GM23248 (cell line): ENCODE measurements at regions not wholly inside any gene's neighbourhood (a gene's known extent, or its start where the extent isn't known, plus 50 kb on each side); places are given as distances from the start of the nearest gene placed in this dataset.

Experiments used
- DNase-seq: peaks from one replicate; pipeline ENCODE4 v3.0.0-alpha.2; 2015
- H2AFZ ChIP-seq: fragments of 200-600 bp; sonication (generic); 2 replicates; pipeline ENCODE4 v1.6.1; 2016; ENCODE audit warnings: antibody characterized with exemption
- H3F3A ChIP-seq: fragments of 200-600 bp; sonication (generic); 2 replicates; pipeline ENCODE4 v1.6.1; 2016; ENCODE audit warnings: mild to moderate bottlenecking, antibody characterized with exemption, mixed run types; ENCODE audit not compliant: insufficient read depth
- H3K27ac ChIP-seq: fragments of 200-600 bp; sonication (generic); 2 replicates; pipeline ENCODE4 v1.5.1; 2016; ENCODE audit warnings: mild to moderate bottlenecking
- H3K27me3 ChIP-seq: fragments of 200-600 bp; sonication (generic); replicated peaks from 2 replicates; pipeline ENCODE4 v1.6.1; 2016; ENCODE audit warnings: mild to moderate bottlenecking; ENCODE audit not compliant: insufficient read depth
- H3K36me3 ChIP-seq: fragments of 200-600 bp; sonication (generic); 2 replicates; pipeline ENCODE4 v1.6.1; 2016; ENCODE audit warnings: low read depth, mild to moderate bottlenecking
- H3K4me1 ChIP-seq: fragments of 200-600 bp; sonication (generic); 2 replicates; pipeline ENCODE4 v1.6.1; 2016; ENCODE audit warnings: mild to moderate bottlenecking; ENCODE audit not compliant: insufficient read depth
- H3K4me2 ChIP-seq: fragments of 200-600 bp; sonication (generic); one replicate; pipeline ENCODE4 v1.6.1; 2016; ENCODE audit warnings: mild to moderate bottlenecking; ENCODE audit not compliant: unreplicated experiment
- H3K4me3 ChIP-seq: fragments of 200-600 bp; sonication (generic); 2 replicates; pipeline ENCODE4 v1.5.1; 2016; ENCODE audit warnings: mild to moderate bottlenecking
- H3K79me2 ChIP-seq: fragments of 200-600 bp; sonication (generic); 2 replicates; pipeline ENCODE4 v1.6.1; 2016; ENCODE audit warnings: mild to moderate bottlenecking; ENCODE audit not compliant: insufficient read depth
- H3K9ac ChIP-seq: fragments of 200-600 bp; sonication (generic); 2 replicates; pipeline ENCODE4 v1.6.1; 2016; ENCODE audit warnings: mild to moderate bottlenecking
- H3K9me2 ChIP-seq: fragments of 200-600 bp; sonication (generic); 2 replicates; pipeline ENCODE4 v1.6.1; 2016; ENCODE audit warnings: mixed run types, mild to moderate bottlenecking, moderate library complexity; ENCODE audit not compliant: insufficient read depth
- H3K9me3 ChIP-seq: fragments of 200-600 bp; sonication (generic); one replicate; pipeline ENCODE4 v1.6.1; 2017; ENCODE audit warnings: low read depth
- H4K20me1 ChIP-seq: fragments of 200-600 bp; sonication (generic); 2 replicates; pipeline ENCODE4 v1.6.0; 2016; ENCODE audit not compliant: insufficient read depth
- EZH2 ChIP-seq: fragments of 200-600 bp; sonication (generic); IDR thresholded peaks from 2 replicates; pipeline ENCODE4 v1.6.1; 2018; ENCODE audit warnings: antibody characterized with exemption, mild to moderate bottlenecking; ENCODE audit not compliant: insufficient read depth, poor library complexity, severe bottlenecking
- EZH2phosphoT487 ChIP-seq: fragments of 200-600 bp; sonication (generic); IDR thresholded peaks from 2 replicates; pipeline ENCODE4 v1.6.1; 2018; ENCODE audit warnings: antibody characterized with exemption, moderate library complexity, mild to moderate bottlenecking, low read depth; ENCODE audit not compliant: insufficient read depth
- WGBS, 2 experiments: methylation state at CpG; one replicate each; pipeline ENCODE4 v1.1.6; 2015 to 2017; ENCODE audit warnings: low lambda C conversion rate in 2 of 2, low coverage in 1 of 2; ENCODE audit errors: missing lambda C conversion rate in 2 of 2; 5-methylcytosine and 5-hydroxymethylcytosine counted together
- in situ Hi-C: fragments of 300-500 bp; cut with MboI; formaldehyde crosslinking; loops from 2 replicates; pipeline ENCODE4 v1.15.0; 2020

- Histone ChIP-seq H3K4me2 (no peak overlapping the region), H3K27me3 (no peaks in the 10 kb centered on the region), H3K79me2 (no peaks in the 10 kb centered on the region), H3K4me1 (no peaks in the 10 kb centered on the region), H2AFZ (no peak overlapping the region), H3K9ac (no peak overlapping the region), H3K36me3 (no peaks in the 10 kb centered on the region), H4K20me1 (no peaks in the 10 kb centered on the region), H3K9me2 (no peaks in the 10 kb centered on the region), H3K4me3 (no peak overlapping the region), H3F3A (no peaks in the 10 kb centered on the region), H3K9me3 (no peaks in the 10 kb centered on the region), H3K27ac (no peak overlapping the region)
- 95 to 98% methylated on average over 10 of the region's 10 CpGs for WGBS, 2 experiments
- TF ChIP-seq EZH2phosphoT487 (no peak), EZH2 (no peak)
- in situ Hi-C loops: loop anchor here (10.0 kb wide), 1 partner anchor 519 kb away; no protein-coding TSS in a partner anchor
- DNase-seq: no peak
Observed at GRCh38 chr21:41605934-41606285, 98.0 kb upstream of the TMPRSS2 start.

- H3K9ac ChIP-seq: no peak overlapping the region
- H3K27me3 ChIP-seq: no peaks in the 10 kb centered on the region
- H3K4me3 ChIP-seq: no peak overlapping the region
- no peaks in the 10 kb centered on the region for H3K9me3 ChIP-seq
- H3F3A ChIP-seq: no peaks in the 10 kb centered on the region
- 77 to 81% methylated on average over 20 of the region's 20 CpGs for WGBS, 2 experiments
- no peaks in the 10 kb centered on the region for H4K20me1 ChIP-seq
- H3K27ac ChIP-seq: no peak overlapping the region
- no peaks in the 10 kb centered on the region for H3K4me1 ChIP-seq
- no peaks in the 10 kb centered on the region for H3K36me3 ChIP-seq
- TF ChIP-seq EZH2: no peak
- TF ChIP-seq EZH2phosphoT487: no peak
- H3K79me2 ChIP-seq: no peaks in the 10 kb centered on the region
- no peaks in the 10 kb centered on the region for H3K9me2 ChIP-seq
- no peak overlapping the region for H3K4me2 ChIP-seq
- in situ Hi-C loops: loop anchor here (10.0 kb wide), 1 partner anchor 519 kb away; no protein-coding TSS in a partner anchor
- no peak for DNase-seq
- H2AFZ ChIP-seq: no peak overlapping the region
Observed at GRCh38 chr21:41605178-41605933, 97.4 kb upstream of the TMPRSS2 start.

GRCh38 chr21:41604583-41605041 lies 96.7 kb upstream of the TMPRSS2 start:
- no peak overlapping the region for H3K9ac ChIP-seq
- H2AFZ ChIP-seq: no peak overlapping the region
- no peak overlapping the region for H3K27ac ChIP-seq
- no peaks in the 10 kb centered on the region for H3K4me1 ChIP-seq
- peak; percentile 26 for DNase-seq
- H3K36me3 ChIP-seq: no peaks in the 10 kb centered on the region
- H3K4me3 ChIP-seq: no peak overlapping the region
- H3K4me2 ChIP-seq: no peak overlapping the region
- H3K27me3 ChIP-seq: 0 out of 2 replicates have a peak, but pooled peaks cover 4% of the 10 kb centered on the region
- no peaks in the 10 kb centered on the region for H3K9me2 ChIP-seq
- H3K79me2 ChIP-seq: no peaks in the 10 kb centered on the region
- in situ Hi-C loops: loop anchor here (10.0 kb wide), 1 partner anchor 520 kb away; no protein-coding TSS in a partner anchor
- H3F3A ChIP-seq: no peaks in the 10 kb centered on the region
- TF ChIP-seq EZH2: no peak
- no peak for TF ChIP-seq EZH2phosphoT487
- no peaks in the 10 kb centered on the region for H4K20me1 ChIP-seq
- no peaks in the 10 kb centered on the region for H3K9me3 ChIP-seq
- WGBS, 2 experiments: 83% methylated on average over 9 to 12 of the region's 12 CpGs

- Histone ChIP-seq H3K9ac (no peak overlapping the region), H3K27me3 (0 out of 2 replicates have a peak, but pooled peaks cover 5% of the 10 kb centered on the region), H3K79me2 (no peaks in the 10 kb centered on the region), H3K4me1 (no peaks in the 10 kb centered on the region), H3F3A (no peaks in the 10 kb centered on the region), H3K27ac (no peak overlapping the region), H3K9me3 (no peaks in the 10 kb centered on the region), H4K20me1 (no peaks in the 10 kb centered on the region), H3K36me3 (no peaks in the 10 kb centered on the region), H3K9me2 (no peaks in the 10 kb centered on the region), H2AFZ (no peak overlapping the region), H3K4me3 (no peak overlapping the region), H3K4me2 (no peak overlapping the region)
- WGBS, 2 experiments: 53 to 62% methylated on average over 8 of the region's 8 CpGs
- no peak for DNase-seq
- TF ChIP-seq EZH2 (no peak), EZH2phosphoT487 (no peak)
- in situ Hi-C loops: loop anchor here (10.0 kb wide), 1 partner anchor 521 kb away; no protein-coding TSS in a partner anchor
Observed at GRCh38 chr21:41603476-41603875, 95.5 kb upstream of the TMPRSS2 start.

- Histone ChIP-seq H4K20me1 (no peaks in the 10 kb centered on the region), H3K27me3 (0 out of 2 replicates have a peak, but pooled peaks cover 5% of the 10 kb centered on the region), H3K9ac (no peak overlapping the region), H3K36me3 (no peaks in the 10 kb centered on the region), H3K4me3 (no peak overlapping the region), H3K9me3 (no peaks in the 10 kb centered on the region), H2AFZ (no peak overlapping the region), H3K9me2 (no peaks in the 10 kb centered on the region), H3F3A (no peaks in the 10 kb centered on the region), H3K4me2 (no peak overlapping the region), H3K79me2 (no peaks in the 10 kb centered on the region), H3K27ac (no peak overlapping the region), H3K4me1 (no peaks in the 10 kb centered on the region)
- WGBS, 2 experiments: 74 to 79% methylated on average over 11 to 14 of the region's 14 CpGs
- no peak for TF ChIP-seq EZH2phosphoT487
- TF ChIP-seq EZH2: no peak
- DNase-seq: no peak
- in situ Hi-C loops: loop anchor here (10.0 kb wide), 1 partner anchor 522 kb away; no protein-coding TSS in a partner anchor
Observed at GRCh38 chr21:41602531-41602930, 94.6 kb upstream of the TMPRSS2 start.
